ENCODE measurements at regions not wholly inside any gene's neighbourhood (a gene's known extent, or its start where the extent isn't known, plus 50 kb on each side); places are given as distances from the start of the nearest gene placed in this dataset.
"Not testable (repeated sequence)": the region's sequence is repeated elsewhere in the genome, so short reads cannot be mapped to it uniquely, and the experiment has no call there.

DNA sequence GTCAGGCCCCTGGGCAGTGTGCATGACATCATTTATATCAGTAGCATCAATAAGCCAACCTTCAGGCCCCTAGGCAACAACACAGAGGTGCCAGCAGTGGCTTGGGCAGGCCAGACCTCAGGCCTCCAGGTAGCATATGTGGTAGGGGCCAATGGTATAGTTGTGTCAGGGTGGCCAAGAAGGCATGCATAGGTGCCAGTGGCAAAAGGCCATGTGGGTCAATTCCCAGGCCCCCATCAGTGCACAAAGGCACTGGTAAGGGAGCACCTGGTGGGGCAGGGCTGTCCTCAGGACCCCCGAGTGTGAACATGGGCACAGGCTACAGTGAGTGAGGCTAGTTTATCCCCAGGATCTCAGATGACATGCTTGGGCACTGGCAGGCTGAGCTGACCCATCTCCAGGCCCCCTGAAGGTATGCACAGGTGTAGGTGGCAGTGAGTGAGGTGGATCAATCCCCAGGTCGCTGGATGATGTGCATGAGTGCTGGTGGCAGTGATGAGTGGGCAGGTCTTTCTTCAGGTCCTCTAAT is 244.1 kb upstream of the ZNF385D start:
- DNase-seq = no peak

GRCh38 chr3:22007368-22007767 is 256.4 kb upstream of the ZNF385D start:
- no peak for DNase-seq

DNA sequence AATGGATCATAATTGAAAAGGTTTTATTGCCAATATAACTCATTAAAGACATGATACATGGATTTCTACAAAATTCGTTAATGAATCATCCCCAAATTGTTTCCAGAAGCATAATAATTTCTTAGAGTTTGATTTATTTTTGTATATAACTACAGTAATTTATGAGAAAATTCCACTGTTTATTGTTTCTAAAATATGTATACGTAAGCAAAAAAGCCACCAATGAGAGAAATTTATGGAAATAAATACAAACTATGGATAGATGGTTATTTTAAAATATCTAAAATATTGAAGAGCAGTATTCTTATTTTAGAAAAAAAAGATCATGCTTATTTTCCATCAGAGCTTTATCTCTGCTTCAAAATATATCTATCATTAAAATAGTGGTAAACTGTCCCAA is 260.0 kb upstream of the ZNF385D start:
- no peak for DNase-seq

GRCh38 chr3:22012471-22012870 is 261.5 kb upstream of the ZNF385D start:
- no peak for DNase-seq

DNA sequence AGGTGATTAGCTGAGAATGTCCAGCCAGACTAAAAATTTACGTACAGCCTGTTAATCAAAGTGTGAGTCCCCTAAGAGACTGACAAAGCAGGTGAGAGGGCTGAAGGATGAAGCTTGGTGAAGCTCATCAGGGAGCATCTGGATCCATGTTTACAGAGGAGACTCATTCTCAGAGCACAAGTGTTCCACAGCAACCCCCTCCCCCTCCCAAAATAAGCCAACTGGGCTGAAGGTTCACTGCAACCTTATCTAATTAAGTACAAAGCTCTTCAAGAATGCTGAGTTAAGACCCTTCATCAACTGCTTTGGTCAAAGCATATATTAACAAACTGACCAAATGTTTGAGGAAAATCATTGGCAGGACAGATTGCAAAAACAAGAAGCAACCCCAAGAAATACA is 262.6 kb upstream of the ZNF385D start:
- no peak for DNase-seq

DNA sequence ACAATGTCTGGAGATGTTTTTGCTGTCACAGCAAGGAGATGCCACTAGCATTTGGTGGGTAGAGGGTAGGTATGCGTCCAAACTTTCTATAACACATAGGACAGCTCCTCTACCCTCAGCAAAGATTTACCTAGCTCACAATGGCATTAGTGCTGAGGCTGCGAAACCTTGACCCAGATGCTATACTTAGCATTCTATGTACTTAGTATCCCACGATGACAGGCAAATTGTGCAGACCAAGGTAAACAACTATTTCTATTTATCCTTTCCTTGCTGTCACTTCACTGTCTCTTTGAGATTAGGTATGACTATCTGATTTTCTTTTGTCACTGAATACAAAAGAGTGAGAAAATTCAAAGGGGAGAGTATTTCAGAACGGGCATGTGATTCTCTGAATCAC is 265.2 kb upstream of the ZNF385D start:
- no peak for DNase-seq

DNA sequence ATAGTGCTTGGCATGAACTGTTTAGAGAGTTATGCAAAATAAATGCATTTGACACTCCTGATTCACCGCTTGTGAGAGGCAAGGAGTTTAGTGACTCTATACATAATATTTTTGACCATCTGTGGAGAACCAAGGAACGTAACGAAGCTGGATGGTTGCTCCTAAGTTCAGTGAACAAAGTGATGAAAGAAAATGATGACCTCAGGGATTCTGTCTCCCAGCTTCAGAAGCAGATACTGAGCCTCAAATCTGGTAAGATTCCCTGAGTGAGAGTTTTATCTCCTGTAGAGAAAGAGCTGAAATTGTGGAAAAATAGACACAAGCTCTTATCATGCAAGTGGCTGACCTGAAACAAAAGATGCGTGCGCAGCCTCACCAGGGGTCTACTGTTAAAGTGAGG is 273.6 kb upstream of the ZNF385D start:
- not testable (repeated sequence) for DNase-seq

- no peak for DNase-seq
Measured at GRCh38 chr3:22029480-22029879, 278.5 kb upstream of the ZNF385D start.

- no peak for DNase-seq
Measured at GRCh38 chr3:22039161-22039560, 288.2 kb upstream of the ZNF385D start.

GRCh38 chr3:22040150-22040549 is 289.1 kb upstream of the ZNF385D start:
- DNase-seq = no peak

GRCh38 chr3:22045882-22046281 is 294.9 kb upstream of the ZNF385D start:
- no peak for DNase-seq

DNA sequence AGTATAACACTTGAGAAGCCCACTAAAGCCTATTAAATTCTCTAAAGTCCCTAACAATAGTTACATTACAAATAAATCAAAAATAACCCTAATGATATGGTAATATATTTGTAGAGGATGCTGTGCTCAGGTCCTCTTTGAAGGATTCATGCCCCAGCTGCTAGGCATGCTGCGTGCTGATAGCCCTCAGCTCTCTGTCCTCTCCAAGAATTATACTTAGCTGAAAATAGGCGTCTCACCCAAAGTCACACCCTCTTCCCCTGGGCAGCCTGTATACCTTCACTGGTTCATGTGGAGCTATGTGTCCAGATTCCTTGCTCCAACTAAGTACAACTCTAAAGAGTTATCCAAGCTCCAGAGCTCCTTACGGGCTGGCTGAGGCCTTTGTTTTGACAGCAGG is 312.5 kb upstream of the ZNF385D start:
- no peak for DNase-seq

GRCh38 chr3:22068619-22069018 is 317.6 kb upstream of the ZNF385D start:
- no peak for DNase-seq

- no peak for DNase-seq
Measured at GRCh38 chr3:22088204-22088603, 337.2 kb upstream of the ZNF385D start.

GRCh38 chr3:22089284-22089683 is 338.3 kb upstream of the ZNF385D start:
- no peak for DNase-seq

DNA sequence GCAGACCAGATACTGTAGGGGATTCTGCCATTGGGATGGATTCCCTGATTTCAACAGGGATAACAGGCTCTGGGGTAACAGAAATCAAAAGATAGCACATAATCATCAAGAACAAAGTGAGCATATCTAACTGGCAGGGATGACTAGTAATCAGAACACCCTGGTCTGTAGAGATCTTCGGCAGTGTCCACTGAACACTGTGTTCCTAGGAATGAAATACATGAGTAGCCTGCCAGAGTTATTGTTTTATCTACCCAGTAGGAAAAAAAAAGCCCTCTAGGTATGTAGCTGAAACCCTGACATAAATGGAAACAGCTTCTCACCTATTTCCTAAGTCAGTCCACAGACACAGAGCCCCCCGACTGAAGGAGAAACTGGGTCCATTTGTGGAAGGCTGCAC is 340.3 kb upstream of the ZNF385D start:
- no peak for DNase-seq

DNA sequence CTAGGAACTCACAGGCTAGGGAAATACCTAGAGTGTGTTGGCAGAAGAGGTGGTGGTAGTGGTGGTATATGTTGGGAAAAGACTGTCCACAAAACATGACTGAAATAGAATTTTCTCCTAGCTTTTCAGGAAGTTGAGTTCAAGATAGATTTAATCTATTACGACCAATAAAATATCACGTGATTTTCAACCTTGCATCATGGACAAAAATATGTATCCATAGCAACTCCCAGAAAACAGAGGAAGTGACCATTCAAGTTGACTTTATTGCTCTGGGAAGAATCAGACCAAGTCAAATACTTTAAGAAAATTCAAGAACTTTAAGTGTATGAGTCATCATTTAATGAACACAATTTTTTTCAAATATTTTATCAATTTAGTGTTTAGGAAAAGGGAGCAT is 347.0 kb upstream of the ZNF385D start:
- DNase-seq = no peak

DNA sequence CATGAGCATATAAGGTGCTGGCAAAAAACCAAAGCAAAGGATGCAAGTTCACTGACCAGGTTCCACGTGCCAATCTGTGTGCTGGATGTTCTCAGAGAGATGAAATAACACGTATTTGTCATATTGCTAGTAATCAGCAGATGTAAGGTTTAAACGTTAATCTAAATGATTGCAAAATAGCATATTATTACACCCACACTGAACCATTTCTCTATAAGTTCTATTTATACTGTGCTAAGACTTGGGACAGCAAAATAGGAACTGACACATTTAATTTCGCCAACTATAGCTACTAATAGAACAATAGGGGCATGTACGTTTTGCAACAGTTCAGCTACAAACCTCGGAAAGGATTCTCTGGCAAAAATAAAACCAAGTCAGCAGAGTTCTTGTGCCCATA is 350.3 kb upstream of the ZNF385D start:
- DNase-seq = no peak

DNA sequence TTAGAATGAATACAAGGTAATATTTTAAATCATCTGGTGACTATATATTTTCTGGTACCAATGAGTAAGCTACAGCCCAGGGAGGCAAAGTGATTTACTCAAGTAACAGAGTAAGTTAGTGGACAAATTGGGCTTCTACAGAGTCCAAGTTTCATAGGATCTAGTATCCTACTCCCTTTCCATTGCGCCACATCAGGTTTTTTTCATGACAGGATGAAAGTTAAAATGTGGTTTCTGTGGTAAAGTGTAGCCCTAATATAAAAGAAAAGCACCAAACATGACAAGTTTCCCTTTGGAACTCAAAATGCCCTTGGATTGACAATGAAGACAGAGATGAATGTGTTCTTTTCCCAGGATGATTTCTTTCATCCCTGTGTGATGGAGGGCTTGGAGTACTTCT is 350.8 kb upstream of the ZNF385D start:
- DNase-seq = no peak

DNA sequence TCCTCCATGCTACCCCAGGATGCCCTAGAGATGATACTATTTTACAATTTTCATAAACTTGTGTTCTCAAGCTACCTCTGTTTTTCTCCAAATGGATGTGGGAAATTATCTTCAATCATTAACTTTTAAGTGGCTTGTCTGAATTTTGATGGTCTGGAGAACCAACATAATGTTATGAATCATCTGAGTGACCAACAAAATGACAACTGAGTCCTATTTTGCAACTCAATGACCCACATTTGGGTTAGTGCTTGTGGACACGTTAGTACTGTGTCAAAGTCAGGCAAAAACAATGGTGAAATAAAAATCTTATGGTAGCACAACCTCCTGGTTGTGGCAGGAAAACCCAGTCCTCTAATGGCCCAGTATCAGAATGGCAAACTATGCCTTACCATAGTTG is 352.4 kb upstream of the ZNF385D start:
- DNase-seq = no peak

- no peak for DNase-seq
Measured at GRCh38 chr3:22106213-22106896, 355.3 kb upstream of the ZNF385D start.

- no peak for DNase-seq
Measured at GRCh38 chr3:22111226-22111625, 360.2 kb upstream of the ZNF385D start.

DNA sequence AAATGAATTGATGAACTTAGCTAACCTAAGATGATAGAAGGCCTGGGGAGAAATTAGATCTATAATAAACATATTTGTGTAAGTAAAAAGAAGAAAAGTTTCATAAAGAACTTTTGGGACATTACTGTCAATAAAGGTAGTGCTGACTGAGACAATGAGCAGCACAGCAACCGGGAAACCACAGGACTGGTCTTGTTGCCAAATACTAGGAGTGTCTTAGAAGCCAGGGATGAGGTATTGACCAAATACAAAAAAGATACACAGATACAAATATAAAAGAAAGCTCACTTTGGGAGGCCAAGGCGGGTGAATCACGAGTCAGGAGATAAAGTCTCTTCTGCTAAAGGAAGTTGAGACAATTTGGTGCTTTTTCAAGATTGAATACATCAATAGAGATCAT is 362.4 kb upstream of the ZNF385D start:
- no peak for DNase-seq

DNA sequence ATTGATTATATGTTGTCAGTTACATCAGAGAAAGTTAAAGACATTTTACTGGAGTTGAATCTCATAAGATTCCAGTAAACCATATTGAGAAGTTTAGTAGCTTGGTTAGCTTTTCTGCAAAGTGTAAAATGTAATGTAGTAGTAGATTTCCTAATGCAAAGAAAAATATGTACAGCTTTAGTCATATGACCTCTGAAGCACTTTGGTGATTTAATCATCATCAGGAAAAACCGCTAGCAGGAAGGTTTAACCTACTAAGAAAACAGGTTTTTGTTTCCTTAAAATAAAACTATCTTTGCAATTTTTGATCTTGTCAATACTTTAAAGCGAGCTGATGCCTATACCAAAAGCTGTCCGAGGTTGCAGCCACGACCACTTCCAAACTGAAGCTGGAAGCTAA is 364.6 kb upstream of the ZNF385D start:
- no peak for DNase-seq

DNA sequence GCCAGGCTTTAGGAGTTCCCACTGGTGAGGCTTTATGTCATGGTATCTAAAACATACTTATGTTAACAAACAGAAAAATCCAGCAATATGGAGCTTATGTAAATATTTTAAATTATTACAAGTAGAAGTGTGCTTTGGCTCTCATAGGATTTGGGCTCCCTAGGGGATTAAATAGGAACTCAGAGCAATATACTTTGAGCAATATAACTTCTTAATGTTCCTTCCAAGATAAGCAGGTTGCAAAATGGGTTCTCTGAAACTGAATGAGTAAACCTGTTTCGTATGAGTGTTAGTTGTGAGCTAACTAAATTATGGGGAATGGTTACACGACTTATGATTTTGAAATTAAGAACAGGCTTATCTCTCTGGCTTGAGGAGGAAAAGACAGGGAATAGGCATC is 366.1 kb upstream of the ZNF385D start:
- DNase-seq = no peak

All from femur (tissue), 1 donor.